DMS114 treated with DMSO at 0.1 percent for 48 hours (cell line): ENCODE measurements at regions not wholly inside any gene's neighbourhood (a gene's known extent, or its start where the extent isn't known, plus 50 kb on each side); places are given as distances from the start of the nearest gene placed in this dataset.
A peak's percentile ranks its signal among the peaks of the same experiment; 100 is the strongest.

Source experiments
- DNase-seq: peaks from one replicate; lab custom pipeline; 2025; ENCODE audit not compliant: unreplicated experiment; lab: John Stamatoyannopoulos, UW

DNA sequence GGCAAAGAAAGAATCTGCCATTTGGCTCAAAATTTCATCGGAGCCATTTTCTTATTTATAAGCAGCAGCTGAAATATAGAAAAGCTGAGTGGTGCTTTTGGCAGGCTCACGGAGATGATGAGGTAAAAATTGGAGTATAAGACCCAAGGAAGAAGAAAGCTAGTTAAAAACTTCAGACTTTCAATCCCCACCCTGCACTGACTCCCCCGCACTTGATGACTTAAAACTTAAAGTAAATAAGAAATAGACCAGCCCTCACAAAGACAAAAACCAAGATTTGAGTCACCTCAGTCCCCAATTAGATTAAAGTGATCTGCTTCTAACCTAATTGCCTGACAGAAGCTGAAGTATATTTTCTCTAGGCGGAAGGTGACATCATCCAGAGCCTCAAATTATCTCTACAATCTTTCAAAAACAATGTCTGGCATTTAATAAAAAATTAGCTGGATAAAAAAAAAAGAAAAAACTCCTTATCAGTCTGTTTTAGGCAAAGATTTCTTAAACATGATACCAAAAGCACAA, 124.0 kb upstream of the PJA2 start:
- no peak for DNase-seq

DNA sequence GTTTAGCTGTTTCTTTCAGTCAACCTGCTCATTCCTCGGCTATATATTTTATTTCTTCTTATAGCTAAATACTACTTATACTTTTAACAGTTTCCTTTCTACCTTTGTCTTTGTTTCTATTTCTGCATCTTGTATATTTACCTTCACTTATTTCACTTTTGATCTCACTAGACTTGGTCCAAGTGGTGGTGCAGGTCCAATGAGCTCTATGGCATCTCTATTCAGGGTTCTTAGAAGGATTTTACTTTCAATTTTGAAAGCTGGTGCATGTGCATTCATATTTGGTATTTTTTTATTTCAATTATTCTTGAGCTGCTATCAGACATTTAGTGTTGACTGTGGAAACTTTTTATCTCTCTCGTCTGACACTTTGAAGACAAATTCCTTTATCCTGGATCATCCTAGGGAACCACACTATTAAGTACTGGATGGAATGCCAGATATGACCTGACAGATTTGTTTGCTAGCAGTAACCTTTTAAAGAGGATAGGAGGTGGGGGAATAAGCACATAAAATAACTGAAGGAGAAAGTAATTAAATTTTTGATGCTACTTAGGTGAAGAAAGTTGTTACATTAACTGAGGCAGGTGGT, 123.1 kb upstream of the PJA2 start:
- no peak for DNase-seq

DNA sequence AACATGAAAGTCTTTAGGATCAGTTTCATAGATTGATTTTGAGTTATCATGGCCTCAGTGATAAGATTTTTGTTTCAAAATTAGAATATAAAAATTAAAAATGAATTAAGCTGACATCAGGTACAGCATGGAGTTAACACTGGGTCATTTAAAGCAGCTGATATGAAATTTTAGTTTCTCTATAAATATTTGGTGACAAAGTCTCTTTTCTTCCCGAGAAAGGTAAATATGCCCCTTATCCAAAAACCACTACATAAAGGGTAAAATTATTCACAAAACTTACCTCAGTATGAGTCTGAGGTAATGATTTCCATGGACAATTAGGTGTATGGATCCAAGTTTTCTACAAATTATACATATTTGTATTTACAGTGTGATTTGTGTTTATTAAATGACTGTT, 121.5 kb upstream of the PJA2 start:
- no peak for DNase-seq

DNA sequence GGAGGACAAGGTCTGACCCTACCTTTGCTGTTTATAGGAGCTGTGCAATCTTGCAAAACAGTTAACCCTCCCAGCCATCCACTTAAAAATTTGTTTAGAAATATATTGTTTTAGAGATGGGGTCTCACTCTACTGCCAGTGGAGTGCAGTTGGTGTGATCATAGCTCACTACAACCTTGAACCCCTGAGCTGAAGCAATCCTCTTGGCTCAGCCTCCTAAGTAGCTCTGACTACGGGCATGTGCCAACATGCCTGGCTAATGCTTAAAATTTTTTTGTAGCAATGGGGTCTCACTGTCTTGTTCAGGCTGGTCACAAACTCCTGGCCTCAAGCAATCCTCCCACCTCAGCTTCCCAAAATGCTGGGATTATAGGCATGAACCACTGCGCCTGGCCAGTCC, 120.2 kb upstream of the PJA2 start:
- DNase-seq, result no peak

DNA sequence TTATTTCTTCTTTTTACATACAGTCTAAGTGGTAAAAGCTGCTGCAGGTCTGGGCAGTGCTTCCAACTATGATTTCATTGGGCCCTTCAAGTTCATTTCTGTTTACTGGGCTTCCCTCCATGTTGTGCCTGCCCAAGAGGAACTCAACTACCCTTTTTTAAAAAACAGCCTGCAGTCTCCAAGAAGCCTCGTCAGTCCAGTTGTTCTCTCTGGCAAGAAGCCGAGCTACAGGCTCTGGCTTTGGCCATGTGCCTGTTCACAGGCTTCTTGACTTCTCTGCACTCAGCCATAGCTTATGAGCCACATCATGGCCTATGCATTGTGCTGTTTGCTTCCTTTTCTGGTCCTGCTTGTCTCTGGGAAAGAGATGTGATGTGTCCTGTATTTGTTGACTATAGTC, 119.7 kb upstream of the PJA2 start:
- DNase-seq, result no peak

DNA sequence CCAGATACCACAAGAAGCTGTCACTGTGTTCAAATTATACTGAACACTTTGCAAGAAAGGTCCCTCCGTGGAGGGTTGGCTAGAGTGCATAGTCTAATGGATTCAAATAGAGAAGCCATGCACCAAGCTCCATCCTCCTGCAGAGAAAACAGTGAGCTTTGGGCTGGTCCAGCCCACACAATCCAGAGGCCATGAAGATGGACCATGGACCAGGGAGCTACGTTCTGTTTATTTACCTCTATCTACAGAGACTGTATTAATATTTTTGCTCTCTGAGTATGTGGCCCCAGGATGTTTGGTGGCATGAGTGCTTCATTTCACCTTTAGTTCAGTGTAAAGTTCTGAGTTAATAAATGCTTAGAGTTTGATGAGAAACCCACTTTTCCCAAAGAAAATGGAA, 114.8 kb upstream of the PJA2 start:
- DNase-seq, result no peak

DNA sequence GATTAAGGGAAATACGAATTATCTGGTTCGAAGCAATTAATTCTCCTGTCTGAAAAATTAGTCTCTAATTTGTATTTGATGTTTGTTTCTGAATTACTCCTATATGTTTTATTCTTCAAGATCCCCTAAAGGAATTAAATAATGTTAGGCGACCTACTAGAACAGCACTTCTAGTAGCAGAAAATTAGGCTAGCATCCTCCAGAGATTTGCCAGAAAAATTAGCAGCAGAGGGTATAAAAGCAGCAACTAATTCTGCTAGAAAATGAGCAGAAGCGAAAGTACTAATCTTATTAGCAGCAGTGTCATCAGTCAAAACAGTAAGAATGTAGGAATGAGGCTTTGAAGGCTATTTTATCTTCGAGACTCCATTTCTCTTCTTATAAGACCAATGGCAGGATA, 114.3 kb upstream of the PJA2 start:
- DNase-seq, result no peak

DNA sequence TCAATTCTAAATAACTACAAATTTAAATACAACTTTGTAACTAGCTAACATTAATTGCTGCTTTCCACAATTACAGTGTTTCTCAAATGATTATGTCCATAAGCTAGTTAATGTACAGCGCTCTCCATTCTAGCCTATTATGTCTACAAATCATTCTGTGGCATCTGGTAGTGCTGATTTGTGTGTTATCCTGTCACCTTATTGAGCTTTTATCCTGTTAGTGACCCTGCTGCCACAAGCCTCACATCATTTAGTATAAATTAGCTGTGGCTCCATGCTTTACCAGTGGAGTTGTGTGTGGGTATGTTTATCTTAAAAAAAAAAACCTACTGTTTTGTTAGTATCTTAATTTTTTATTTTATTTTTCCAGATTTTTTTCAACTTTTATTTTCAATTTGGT, 112.6 kb upstream of the PJA2 start:
- DNase-seq, result no peak

DNA sequence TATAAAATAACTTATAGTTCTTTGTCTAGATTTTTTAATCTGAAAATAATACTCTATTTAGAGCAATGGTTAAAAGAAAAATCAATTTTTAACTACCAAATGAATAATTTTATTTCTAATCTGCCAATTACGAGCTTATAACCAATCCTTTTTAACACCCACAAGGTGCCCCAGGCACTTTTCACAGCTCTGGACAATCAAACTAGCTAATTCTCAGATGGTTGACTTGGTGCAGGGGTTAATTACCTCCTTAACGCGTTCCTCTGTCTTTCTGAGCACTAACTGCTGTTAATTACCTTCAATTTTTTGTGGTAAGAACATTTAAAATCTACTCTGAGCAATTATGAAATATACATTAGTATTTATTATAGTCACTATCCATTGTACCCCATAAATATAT, 109.6 kb upstream of the PJA2 start:
- DNase-seq, result no peak

DNA sequence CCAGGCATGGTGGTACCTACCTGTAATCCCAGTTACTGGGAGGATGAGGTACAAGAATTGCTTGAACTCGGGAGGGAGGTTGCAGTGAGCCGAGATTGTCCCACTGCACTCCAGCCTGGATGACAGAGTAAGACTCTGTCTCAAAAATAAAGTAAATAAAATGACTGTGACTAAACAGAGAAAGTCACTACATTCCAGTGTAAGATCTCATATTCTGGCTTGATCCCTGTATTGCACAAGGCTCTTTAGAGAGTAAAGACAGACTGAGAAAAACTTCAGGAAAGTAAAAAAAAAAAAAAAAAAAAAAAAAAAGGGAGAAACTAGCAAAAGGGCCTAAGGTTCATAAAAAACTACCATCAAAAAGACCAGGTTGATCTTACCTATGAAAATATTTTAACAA, 106.6 kb upstream of the PJA2 start:
- no peak for DNase-seq

DNA sequence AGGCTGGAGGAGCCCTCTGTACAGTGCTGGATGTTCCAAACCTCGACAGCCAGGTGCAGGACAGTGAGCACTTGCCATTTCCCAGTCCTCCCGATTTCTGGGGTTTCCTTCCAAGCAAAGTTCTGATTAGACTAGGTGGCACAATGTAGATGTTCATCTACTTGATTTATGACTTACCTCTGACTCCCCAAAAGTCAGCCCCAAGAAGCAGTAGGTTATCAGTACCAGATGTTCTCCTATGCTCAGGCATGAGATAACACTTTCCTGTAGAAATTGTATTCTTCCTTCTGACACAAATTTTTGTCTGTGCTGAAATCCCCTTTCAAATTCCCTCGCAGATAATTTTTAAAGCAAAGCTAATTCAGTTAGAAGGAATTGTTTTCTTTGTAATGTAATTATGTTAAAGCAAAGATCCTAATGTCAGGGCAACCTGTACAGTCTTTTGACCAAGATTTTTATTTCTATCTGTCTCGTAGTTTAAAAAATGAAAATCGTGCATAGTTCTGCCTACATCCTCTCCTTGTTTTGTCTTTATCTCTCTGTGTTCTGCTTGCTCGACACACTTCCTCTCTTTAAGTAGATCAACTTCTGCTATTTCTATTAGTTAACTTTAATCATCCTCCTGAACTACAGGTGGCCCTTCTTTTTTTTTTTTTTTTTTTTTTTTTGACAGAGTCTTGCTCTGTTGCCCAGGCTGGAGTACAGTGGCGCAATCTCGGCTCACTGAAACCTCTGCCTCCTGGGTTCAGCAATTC, 102.4 kb upstream of the PJA2 start:
- no peak for DNase-seq

DNA sequence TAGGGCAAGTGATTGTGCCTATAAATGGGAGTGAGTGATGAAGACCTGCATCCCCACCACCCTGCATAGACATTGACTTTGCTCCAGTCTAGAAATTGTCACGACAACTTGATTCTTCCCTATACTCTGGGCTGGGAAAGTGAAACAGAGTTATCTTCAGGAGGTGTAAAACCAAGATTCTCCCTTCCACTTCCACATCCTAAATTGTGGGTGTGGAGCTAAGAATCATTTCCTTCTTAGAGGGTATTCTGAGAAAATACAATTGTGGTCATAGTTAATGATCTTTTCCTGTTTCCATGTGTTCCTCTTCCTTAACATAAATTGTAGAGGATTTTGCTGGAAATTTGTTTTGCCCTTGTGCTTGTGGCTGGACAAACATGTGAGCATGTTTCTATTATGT, 96.8 kb upstream of the PJA2 start:
- no peak for DNase-seq

DNA sequence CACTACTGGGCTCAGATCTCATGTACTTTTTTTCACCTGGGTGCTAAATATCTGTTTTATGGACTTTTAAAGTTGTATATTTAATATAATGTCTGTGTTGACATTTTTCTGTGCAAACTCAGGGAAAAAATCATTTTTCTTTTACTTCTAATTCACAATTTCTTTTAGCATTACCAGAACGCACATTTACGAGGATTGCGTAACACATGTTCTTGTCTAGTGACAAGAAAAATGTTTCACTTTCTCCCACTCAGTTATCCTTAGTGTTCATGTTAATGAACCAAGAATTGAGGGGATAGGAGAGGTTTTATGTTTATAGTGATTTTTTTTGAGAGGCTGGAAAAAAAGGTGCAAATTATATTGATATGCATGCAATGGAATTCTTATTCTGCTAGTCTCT, 86.3 kb upstream of the PJA2 start:
- no peak for DNase-seq

DNA sequence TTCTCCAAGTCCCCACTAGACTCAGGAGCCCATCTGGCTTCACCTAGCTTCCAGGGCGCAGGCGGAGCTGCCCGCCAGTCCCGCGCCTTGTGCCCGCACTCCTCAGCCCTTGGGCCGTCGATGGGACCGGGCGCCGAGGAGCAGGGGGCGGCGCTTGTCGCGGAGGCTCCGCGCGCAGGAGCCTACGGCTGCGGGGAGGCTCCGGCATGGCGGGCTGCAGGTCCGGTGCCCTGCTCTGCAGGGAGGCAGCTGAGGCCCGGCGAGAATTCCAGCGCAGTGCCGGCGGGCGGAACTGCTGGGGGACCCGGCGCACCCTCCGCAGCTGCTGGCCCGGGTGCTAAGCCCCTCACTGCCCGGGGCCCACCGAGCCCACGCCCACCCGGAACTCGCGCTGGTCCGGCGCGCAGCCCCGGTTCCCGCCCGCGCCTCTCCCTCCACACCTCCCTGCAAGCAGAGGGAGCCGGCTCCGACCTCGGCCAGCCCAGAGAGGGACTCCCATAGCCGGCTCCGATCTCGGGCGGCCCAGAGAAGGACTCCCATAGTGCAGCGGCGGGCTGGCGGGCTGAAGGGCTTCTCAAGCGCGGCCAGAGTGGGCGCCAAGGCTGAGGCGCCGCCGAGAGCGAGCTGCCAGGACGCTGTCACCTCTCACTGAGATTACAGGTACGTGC, 78.1 kb upstream of the PJA2 start:
- DNase-seq, result no peak

DNA sequence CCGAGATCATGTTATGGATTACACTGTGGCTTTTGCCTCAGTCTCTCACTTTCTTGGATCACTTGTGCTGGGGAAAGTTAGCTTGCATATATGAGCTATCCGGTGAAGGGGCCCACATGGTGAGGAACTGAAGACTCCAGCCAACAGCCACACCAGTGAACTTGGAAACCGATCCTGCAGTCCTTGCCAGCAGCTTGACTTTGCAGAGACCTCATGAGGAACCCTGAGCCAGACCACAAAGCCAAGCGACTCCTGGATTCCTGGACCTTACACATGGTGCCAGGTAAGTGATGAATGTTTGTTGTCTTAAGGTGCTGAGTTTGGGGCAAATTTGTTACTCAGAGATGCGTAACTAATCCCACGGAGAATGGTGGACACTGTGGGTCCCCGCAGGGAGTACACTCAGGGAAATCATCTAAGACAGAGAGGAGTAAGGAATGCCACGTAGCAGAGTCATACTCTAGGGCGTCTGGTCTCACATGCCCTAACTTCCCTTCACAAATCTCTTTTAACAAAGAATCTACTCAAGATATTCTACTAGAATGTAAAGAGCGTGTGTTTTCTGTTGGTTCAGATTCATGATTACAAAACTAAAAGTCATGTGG, 76.5 kb upstream of the PJA2 start:
- DNase-seq, result no peak

DNA sequence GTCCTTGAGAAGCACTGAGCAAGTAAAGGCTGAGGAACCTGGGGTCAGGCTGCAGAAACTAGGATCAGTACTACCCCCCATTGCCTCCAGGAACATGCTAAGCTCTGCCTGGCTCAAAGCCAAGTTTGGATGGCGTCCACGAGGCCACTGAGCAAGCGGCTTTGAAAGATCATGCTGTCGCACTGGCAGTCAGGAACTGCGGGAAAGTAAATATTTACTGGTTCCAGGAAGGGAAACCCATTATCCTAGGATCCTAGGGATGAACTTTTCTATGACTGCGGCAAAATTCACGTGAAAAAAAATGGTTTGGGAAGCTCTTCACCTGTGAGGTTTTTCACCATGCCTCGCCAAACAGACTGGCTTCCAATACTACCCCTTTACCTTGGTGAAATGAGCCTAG, 75.3 kb upstream of the PJA2 start:
- DNase-seq, result no peak

DNA sequence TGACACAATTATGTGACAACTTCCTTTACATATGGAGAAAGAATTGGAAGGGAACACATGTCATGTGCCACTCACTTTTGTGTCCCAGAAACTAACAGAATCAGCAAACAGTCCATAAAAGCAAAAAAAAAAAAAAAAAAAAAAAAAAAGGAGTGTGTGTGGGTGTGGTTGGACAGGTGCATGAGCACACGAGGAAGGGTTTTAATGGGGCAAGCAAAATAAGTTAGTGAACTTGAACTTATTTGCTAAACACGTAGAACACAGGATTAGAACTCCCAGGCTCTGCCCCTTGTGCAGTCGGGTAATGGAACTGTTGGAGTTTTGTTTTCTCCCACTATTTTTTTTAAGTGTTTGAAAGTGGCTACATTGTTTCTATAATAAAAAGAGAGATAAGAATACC, 74.8 kb upstream of the PJA2 start:
- DNase-seq, result no peak

DNA sequence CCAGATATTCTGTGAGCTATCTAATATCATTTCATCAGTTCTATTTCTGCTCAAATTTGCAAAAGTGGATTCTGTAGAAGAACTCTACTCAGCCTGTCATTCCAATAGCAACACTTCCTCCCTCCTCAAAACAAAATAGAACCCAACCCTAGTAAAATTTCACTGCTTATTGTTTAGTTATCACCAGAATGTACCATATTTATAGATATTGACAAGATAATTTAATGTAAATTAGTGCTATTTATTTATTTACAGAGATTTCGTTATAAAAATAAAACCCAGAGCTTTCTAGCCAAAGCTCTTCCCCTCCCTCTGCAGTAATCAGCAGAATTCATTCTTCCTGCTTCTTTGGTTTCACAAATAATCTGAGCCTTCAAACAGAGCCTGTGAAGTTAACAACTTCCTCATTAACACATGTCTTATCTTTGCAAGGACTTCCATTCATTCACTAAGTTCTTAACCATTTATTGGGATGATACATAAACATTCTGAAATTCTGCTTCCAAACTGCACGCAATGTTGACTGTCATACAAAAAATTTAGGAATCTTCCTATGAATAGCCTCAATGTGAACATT, 73.7 kb upstream of the PJA2 start:
- no peak for DNase-seq

DNA sequence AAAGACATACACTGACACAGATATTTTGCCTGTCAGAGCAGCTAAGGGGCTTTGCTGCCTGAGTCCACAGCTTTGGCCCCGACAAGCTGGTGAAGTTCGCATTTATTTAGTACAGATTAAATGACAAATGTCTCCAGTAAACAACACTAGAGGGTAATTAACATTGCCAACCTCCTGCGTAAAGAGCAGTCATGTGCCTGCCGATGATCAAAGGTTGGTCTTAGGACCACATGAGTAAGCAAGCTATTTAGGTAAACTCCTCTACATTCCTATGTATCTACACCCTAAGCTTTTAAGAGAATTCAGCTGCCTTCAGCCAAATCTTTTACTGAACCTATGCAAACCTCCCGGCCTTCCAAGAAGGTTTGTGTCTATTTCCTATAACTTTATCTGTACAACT, 73.0 kb upstream of the PJA2 start:
- no peak for DNase-seq

DNA sequence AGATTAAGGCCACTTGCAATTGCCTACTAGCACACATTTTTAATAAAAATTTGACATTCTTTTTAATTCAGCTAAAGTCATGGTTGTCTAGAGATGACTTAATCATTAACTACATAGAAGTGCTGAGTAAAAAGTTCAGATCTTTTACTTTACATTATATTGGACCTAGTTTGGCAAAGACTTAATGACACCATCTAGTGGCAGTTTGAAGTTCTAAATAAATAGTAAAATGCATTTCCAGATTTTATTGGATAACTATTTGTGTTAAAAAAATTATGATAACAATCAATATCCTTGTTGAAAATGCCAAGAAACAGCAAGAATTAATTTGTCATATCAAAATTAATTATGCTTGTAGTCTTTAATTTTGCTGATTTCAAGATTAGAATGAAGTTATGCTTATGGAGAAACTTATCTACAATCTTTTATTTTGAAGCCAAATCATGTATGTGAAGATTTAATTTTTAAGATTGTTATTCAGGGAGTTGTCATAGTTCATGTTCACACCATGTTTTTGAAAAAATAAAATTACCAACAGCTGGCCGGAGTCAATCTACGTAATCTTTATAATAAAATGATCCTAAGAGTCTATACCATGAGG, 69.6 kb upstream of the PJA2 start:
- peak; percentile 65 for DNase-seq

DNA sequence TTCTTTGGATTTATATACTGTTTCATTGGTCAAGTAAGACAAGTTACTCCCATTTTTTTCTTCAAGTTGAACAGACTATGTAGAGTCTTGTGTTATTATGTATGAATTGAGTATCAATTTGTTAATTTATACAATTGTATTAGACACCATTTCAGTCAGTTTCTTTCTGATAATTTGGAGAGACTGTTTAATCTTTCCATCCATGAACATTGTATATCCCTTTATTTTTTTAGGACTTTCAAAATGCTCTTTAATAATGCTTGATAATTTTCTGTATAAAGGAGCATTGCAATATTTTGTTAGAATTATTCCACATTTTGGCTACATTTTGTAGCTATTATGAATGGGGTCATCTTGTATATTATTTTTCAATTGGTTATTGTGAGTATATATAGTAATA, 69.1 kb upstream of the PJA2 start:
- no peak for DNase-seq
